NCI-H345 (cell line): ENCODE measurements at regions not wholly inside any gene's neighbourhood (a gene's known extent, or its start where the extent isn't known, plus 50 kb on each side); places are given as distances from the start of the nearest gene placed in this dataset.
A peak's percentile ranks its signal among the peaks of the same experiment; 100 is the strongest.

Experiments used
- DNase-seq: peaks from one replicate; lab custom pipeline; 2025; lab: John Stamatoyannopoulos, UW

- peak; percentile 80 for DNase-seq
These were observed 307.7 kb downstream of the ARPP21 start for GRCh38 chr3:35946854-35947515.

- DNase-seq = no peak
These were observed 310.7 kb downstream of the ARPP21 start for GRCh38 chr3:35950021-35950420.

GRCh38 chr3:35954413-35954812, 315.1 kb downstream of the ARPP21 start:
- no peak for DNase-seq

DNA sequence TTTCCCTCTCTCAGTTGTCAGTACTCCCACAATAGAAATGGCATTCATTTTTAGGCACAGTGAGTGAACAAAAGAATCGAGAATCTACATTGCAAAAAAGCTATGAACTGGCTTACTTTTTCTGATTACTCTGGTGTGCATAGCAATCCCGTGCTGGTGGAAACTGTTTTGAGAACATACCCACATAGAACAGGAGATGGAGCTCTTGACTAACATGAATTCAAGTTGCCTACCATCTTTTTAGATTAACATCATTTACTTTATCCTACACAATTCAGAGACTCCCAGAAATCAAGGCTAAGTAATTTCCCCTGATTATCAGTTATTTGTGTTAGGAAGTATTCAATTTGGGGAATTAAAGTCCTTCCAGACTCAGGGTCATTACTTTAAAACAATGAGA, 326.6 kb downstream of the ARPP21 start:
- DNase-seq = peak; percentile 21

DNA sequence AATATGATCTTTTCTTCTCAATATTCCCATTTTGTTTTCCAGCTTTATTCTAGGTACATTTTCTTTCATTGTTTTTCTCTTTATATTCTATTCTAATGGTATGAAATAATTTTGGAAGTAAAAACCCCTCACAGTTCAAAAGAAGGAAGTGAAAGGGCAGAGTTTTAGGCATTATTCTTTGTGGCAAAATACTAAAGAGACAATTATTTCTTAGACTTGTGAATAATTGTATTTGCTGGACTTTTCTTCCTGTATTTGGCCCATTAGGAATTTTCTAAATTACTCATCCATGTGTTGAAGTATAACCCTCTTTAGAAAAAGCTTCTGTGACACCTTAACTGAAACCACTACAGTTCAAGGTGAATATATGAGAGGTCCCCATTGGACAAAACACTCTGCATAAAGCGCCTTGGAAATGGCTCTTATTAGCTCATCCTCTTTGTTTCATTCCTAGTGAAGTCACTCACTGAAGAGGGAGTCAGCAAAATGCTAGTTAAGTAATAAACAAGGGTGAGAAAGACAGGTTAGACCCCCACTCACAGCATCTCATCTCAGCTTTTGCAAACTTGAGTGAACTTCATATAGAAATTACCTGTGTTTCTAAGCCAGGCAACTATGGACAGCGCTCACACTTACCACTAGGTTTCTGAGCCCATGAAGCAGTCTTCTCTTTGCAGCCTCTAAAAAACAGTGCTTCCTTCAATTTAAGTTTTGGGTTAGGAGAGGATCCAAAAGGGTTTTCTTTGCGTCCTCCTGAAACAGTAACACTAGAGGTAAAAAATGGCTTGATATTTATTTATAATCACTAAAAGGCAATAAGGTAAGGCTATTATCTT, 327.5 kb downstream of the ARPP21 start:
- DNase-seq = no peak

- no peak for DNase-seq
These were observed 328.8 kb downstream of the ARPP21 start for GRCh38 chr3:35968043-35968622.

GRCh38 chr3:35969406-35969805, 330.1 kb downstream of the ARPP21 start:
- DNase-seq = no peak

GRCh38 chr3:35970793-35971192, 331.5 kb downstream of the ARPP21 start:
- no peak for DNase-seq

DNA sequence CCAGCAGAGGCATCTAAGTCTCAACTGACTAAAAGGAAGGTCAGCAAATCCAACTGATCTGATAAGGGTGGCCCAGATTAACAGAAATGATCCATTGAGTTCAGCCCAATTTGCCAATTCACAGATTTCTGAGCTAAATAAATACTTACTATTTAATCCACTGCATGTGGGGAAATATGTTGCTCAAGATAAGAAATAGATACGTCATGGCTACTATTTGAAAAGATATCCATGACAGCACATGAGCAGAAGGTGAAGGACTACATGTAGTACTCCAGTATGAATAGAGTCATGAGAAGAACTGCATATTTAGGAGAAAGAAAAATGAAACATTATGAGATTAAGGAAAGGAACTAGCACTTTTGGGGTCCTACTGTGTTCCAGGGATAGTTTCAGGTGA, 332.4 kb downstream of the ARPP21 start:
- DNase-seq = no peak

- no peak for DNase-seq
These were observed 335.5 kb downstream of the ARPP21 start for GRCh38 chr3:35974872-35975271.

DNA sequence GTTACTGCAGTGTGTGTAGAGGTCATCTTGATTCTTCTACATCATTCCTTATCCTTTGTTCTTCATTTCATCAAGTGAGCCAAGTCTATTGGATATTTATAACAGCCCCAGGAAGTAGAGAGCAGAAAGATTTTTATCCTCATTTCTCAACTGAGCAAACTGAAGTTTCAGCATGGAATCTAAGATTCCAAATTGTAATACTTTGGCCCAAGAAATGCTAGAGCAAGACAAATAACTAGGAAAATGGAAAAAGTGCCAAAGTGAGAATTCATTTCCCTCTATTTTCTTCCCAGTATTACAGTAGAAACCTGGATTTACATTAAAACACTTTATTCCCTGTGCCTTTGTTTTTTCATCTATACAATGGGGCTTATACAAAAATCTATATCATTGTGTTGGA, 346.8 kb downstream of the ARPP21 start:
- DNase-seq = no peak

DNA sequence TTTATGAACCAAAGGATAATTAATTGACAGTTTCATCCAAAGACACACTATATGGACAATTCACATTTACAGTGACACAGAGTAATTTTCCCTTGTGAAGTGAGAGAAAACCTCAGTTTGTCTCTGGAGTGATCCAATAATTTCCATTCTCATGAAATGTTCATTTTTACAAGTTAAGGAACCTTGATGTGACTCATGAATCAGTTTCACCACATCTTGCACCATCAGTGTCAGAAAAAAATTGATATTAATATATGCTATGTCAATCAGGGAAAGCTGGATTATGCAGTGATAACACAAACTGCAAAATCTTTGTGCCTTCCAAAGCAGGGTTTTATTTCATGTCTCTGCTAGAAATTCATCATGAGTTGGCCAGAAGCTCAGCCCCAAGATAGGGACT, 348.1 kb downstream of the ARPP21 start:
- DNase-seq = no peak

DNA sequence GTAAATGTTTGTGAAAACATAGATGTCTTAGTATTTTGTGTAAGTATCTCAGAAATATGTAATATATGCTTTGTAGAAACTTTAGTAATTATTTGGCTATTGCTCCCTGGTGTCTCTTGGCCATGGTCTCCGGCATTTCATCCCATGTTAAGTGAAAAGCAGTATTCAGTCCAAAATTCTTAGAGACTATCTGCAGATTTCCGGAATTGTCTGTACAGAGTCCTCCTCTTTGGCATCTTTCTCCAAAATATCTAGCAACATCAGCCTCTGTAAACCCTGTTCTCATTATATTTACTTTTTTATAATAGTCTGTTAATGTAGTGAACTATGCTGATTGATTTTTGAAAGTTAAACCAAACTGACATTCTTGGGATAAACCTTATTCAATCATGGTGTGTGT, 352.7 kb downstream of the ARPP21 start:
- no peak for DNase-seq

GRCh38 chr3:36011791-36012190, 368.5 kb upstream of the STAC start:
- DNase-seq = no peak

- no peak for DNase-seq
These were observed 366.9 kb upstream of the STAC start for GRCh38 chr3:36013425-36013824.

DNA sequence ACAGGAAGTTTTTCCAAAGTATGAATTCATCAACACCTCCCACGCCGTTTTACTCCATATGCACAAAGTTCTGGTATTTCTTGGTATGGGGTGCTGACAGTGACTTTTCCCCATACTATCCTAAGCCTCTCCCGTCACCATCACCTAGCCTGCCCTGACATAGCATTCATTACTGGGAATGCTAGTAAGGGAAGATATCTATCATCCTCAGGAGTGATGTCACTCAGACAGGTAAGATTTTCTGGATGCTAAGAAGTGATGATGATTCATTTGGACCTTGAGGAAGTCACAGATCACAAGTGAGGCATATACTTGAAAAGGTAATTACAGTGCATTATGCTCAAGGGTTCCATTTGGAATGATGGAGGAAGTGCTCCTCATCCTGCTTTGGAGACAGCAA, 355.1 kb upstream of the STAC start:
- DNase-seq = no peak

DNA sequence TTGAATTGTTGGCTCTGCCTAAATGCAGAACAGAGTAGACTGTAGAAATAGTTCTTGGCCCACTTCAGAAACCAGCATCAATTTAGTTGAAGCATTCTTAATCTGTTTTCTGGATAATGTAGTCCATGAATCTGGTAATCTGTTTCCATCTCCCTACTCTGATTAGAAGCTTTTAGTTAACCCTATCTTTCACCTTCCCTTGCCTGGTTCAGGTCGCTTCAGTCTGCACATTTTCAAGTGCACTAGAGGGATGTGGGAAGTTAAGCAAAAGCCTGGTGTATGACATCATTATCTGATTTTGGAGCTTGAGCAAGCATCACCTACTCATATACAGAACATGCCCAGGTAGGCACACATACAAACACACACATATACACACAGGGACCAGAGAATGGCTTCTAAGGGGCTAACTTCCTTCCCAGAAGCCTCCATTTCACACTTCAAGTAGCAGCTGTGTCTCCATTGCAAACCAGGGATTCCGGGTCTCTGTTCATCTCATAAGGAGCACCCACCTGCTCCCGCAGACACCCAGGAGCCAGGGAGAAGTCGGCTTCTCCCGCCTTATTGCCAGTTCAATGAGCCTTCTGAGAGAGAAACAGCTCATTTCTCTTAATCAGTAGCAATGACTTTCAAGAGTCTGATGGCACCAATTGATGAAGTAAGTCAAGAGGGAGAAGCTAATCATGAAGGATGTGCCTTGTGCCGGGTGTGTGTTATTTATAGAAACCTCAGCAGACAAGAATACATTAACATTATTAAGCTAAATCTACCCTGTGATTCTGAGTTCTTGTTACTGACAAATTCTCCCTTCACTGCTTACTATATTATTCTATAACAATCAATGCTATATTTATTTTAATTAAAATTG, 347.9 kb upstream of the STAC start:
- DNase-seq = no peak

GRCh38 chr3:36058404-36059030, 321.8 kb upstream of the STAC start:
- peak; percentile 86 for DNase-seq

- DNase-seq = no peak
These were observed 319.4 kb upstream of the STAC start for GRCh38 chr3:36060950-36061349.

GRCh38 chr3:36063992-36064391, 316.3 kb upstream of the STAC start:
- no peak for DNase-seq

DNA sequence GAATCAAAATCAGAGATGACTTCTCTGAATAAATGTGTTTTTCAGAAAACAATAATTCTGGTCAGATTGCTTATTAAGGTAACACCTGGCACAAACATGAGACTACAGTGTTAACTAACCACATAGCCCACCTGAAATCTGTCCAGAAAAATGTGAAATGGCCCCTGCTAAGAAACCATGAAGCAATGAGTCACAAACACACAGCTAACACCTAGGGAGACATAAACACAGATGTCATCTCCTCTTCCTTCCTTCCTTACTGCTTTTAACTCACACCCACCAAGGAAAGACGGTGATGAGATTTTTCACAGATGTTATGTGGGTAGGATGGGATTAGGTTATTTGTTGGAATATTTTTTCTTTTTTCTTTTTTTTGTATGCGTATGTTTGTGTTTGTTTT, 315.0 kb upstream of the STAC start:
- DNase-seq = no peak

GRCh38 chr3:36075491-36075890, 304.8 kb upstream of the STAC start:
- no peak for DNase-seq
